DND-41 (cell line): ENCODE measurements at regions not wholly inside any gene's neighbourhood (a gene's known extent, or its start where the extent isn't known, plus 50 kb on each side); places are given as distances from the start of the nearest gene placed in this dataset.

Experiments
- ATAC-seq: fragments of 200-7000 bp; cut with Tn5 transposase; 3 replicates; pipeline ENCODE4 v1.9.1; 2021; ENCODE audit warnings: low read depth; ENCODE audit not compliant: insufficient read depth
- DNase-seq: peaks from one replicate; pipeline ENCODE4 v3.0.0-alpha.2; 2020
- H2AFZ ChIP-seq: 2 replicates; pipeline ENCODE4 v1.6.0; 2012; ENCODE audit warnings: low read depth, low read length
- H3K27ac ChIP-seq: 2 replicates; pipeline ENCODE4 v1.5.1; 2012; ENCODE audit warnings: low read length, inconsistent platforms
- H3K27me3 ChIP-seq: fragments of 200-600 bp; sonication (generic); 2 replicates; pipeline ENCODE4 v1.6.0; 2012; ENCODE audit warnings: low read length, mild to moderate bottlenecking, inconsistent platforms; ENCODE audit not compliant: insufficient read depth, poor library complexity
- H3K36me3 ChIP-seq: 2 replicates; pipeline ENCODE4 v1.5.1; 2012; ENCODE audit warnings: low read length, inconsistent platforms; ENCODE audit not compliant: insufficient read depth
- H3K4me1 ChIP-seq: 2 replicates; pipeline ENCODE4 v1.5.1; 2012; ENCODE audit warnings: mild to moderate bottlenecking, low read length; ENCODE audit not compliant: insufficient read depth
- H3K4me2 ChIP-seq: 2 replicates; pipeline ENCODE4 v1.6.0; 2012; ENCODE audit warnings: mild to moderate bottlenecking, moderate library complexity, low read length, inconsistent platforms; ENCODE audit not compliant: insufficient read depth
- H3K4me3 ChIP-seq, 2 experiments: fragments of 200-600 bp in 1 of 2; shearing (Covaris generic) in 1 of 2; 2 replicates each; pipeline ENCODE4 v1.5.1; 2012 to 2016; ENCODE audit warnings: inconsistent platforms in 2 of 2, low read length in 2 of 2, mild to moderate bottlenecking in 2 of 2, low read depth in 1 of 2, moderate library complexity in 1 of 2
- H3K79me2 ChIP-seq: 2 replicates; pipeline ENCODE4 v1.6.0; 2012; ENCODE audit warnings: low read length, inconsistent platforms; ENCODE audit not compliant: insufficient read depth
- H3K9ac ChIP-seq: 2 replicates; pipeline ENCODE4 v1.6.0; 2012; ENCODE audit warnings: low read depth, mild to moderate bottlenecking, inconsistent platforms, low read length, moderate library complexity
- H3K9me3 ChIP-seq: 2 replicates; pipeline ENCODE4 v1.5.1; 2012; ENCODE audit warnings: low read length, moderate library complexity, mild to moderate bottlenecking, inconsistent platforms; ENCODE audit not compliant: insufficient read depth, severe bottlenecking
- H4K20me1 ChIP-seq: 2 replicates; pipeline ENCODE4 v1.6.0; 2012; ENCODE audit warnings: low read length; ENCODE audit not compliant: insufficient read depth
- CTCF ChIP-seq: IDR thresholded peaks from 2 replicates; pipeline ENCODE4 v1.5.1; 2012; ENCODE audit warnings: borderline replicate concordance, low read length, moderate library complexity, mild to moderate bottlenecking; ENCODE audit not compliant: poor library complexity, severe bottlenecking; ENCODE audit errors: extremely low read depth
- EZH2 ChIP-seq: IDR thresholded peaks from 3 replicates; pipeline ENCODE4 v1.6.1; 2012; ENCODE audit warnings: borderline replicate concordance, low read depth, mild to moderate bottlenecking, moderate library complexity, low read length, inconsistent platforms; ENCODE audit not compliant: severe bottlenecking

GRCh38 chr5:125010356-125010755 is 263.9 kb upstream of the ZNF608 start:
- Histone ChIP-seq H3K79me2 (no peaks in the 10 kb centered on the region), H3K9ac (no peak overlapping the region), H3K4me3 (no peak overlapping the region), H3K27ac (peak overlapping the region; percentile 10; the same call in 1 of the 2 replicates), H3K27me3 (no peaks in the 10 kb centered on the region), H3K4me2 (no peak overlapping the region), H2AFZ (0 out of 2 replicates have a peak overlapping the region, but pooled peaks have one; percentile 20), H4K20me1 (no peaks in the 10 kb centered on the region), H3K9me3 (no peaks in the 10 kb centered on the region), H3K4me1 (peaks cover 43% of the 10 kb centered on the region), H3K36me3 (no peaks in the 10 kb centered on the region)
- DNase-seq (no peak), ATAC-seq (no peak)
- TF ChIP-seq CTCF (no peak), EZH2 (no peak)

GRCh38 chr5:125011014-125011413 is 264.6 kb upstream of the ZNF608 start:
- Histone ChIP-seq H3K36me3 (no peaks in the 10 kb centered on the region), H3K4me2 (no peak overlapping the region), H3K79me2 (no peaks in the 10 kb centered on the region), H3K27ac (no peak overlapping the region), H3K9me3 (no peaks in the 10 kb centered on the region), H4K20me1 (no peaks in the 10 kb centered on the region), H2AFZ (no peak overlapping the region), H3K9ac (no peak overlapping the region), H3K27me3 (no peaks in the 10 kb centered on the region), H3K4me1 (peaks cover 36% of the 10 kb centered on the region), H3K4me3 (no peak overlapping the region)
- TF ChIP-seq EZH2: no peak
- TF ChIP-seq CTCF: no peak
- no peak for DNase-seq
- no peak for ATAC-seq

- Histone ChIP-seq H3K9me3 (no peaks in the 10 kb centered on the region), H3K4me3 (no peak overlapping the region), H2AFZ (no peak overlapping the region), H3K9ac (no peak overlapping the region), H3K27ac (no peak overlapping the region), H3K79me2 (no peaks in the 10 kb centered on the region), H3K4me1 (peaks cover 32% of the 10 kb centered on the region), H3K27me3 (no peaks in the 10 kb centered on the region), H4K20me1 (no peaks in the 10 kb centered on the region), H3K4me2 (no peak overlapping the region), H3K36me3 (no peaks in the 10 kb centered on the region)
- ATAC-seq (no peak), DNase-seq (no peak)
- no peak for TF ChIP-seq CTCF
- TF ChIP-seq EZH2: no peak
Measured at GRCh38 chr5:125011419-125011818, 265.0 kb upstream of the ZNF608 start.

GRCh38 chr5:125011947-125012346 is 265.5 kb upstream of the ZNF608 start:
- no peak overlapping the region for H3K27ac ChIP-seq
- H2AFZ ChIP-seq: no peak overlapping the region
- DNase-seq: no peak
- H4K20me1 ChIP-seq: no peaks in the 10 kb centered on the region
- peaks cover 27% of the 10 kb centered on the region for H3K4me1 ChIP-seq
- H3K36me3 ChIP-seq: no peaks in the 10 kb centered on the region
- no peak overlapping the region for H3K9ac ChIP-seq
- TF ChIP-seq CTCF (no peak), EZH2 (no peak)
- no peaks in the 10 kb centered on the region for H3K27me3 ChIP-seq
- no peaks in the 10 kb centered on the region for H3K79me2 ChIP-seq
- H3K9me3 ChIP-seq: no peaks in the 10 kb centered on the region
- no peak for ATAC-seq
- H3K4me2 ChIP-seq: no peak overlapping the region
- H3K4me3 ChIP-seq: no peak overlapping the region
